Panc1 (cell line): ENCODE measurements at regions not wholly inside any gene's neighbourhood (a gene's known extent, or its start where the extent isn't known, plus 50 kb on each side); places are given as distances from the start of the nearest gene placed in this dataset.

Experiments used
- ATAC-seq: fragments of 200-7000 bp; cut with Tn5 transposase; 2 replicates; pipeline ENCODE4 v1.9.1; 2020; ENCODE audit warnings: mild to moderate bottlenecking, moderate library complexity
- BruUV-seq: library from RNA; stranded (reverse); fragments of 400-500 nt; replicated peaks from 2 replicates; lab custom pipeline; 2021; lab: Mats Ljungman, UMichigan
- CTCF ChIA-PET: fragments of 300-600 bp; sonication (Branson Sonifier 250); formaldehyde crosslinking; loops from one replicate; lab custom pipeline; 2022; ENCODE audit warnings: antibody characterized with exemption; lab: Charles Lee
- POLR2A ChIA-PET: fragments of 300-600 bp; sonication (Branson Sonifier 250); formaldehyde crosslinking; loops from one replicate; lab custom pipeline; 2022; ENCODE audit warnings: antibody characterized with exemption; lab: Charles Lee
- DNase-seq: peaks from one replicate; pipeline ENCODE4 v3.0.0-alpha.2; 2010; ENCODE audit warnings: low read depth, low spot score
- H3K27ac ChIP-seq: 2 replicates; pipeline ENCODE4 v1.5.1; 2011; ENCODE audit warnings: mild to moderate bottlenecking, low read length, inconsistent platforms
- H3K27me3 ChIP-seq: fragments of 200-500 bp; sonication (Bioruptor generic); 2 replicates; pipeline ENCODE4 v1.6.0; 2014; ENCODE audit warnings: low read length, inconsistent platforms; ENCODE audit not compliant: control insufficient read depth, insufficient read depth
- H3K36me3 ChIP-seq: fragments of 200-500 bp; sonication (Bioruptor generic); 2 replicates; pipeline ENCODE4 v1.5.1; 2014; ENCODE audit warnings: inconsistent platforms, mild to moderate bottlenecking, low read length, moderate library complexity; ENCODE audit not compliant: control insufficient read depth, insufficient read depth
- H3K4me1 ChIP-seq: 2 replicates; pipeline ENCODE4 v1.5.1; 2011; ENCODE audit warnings: inconsistent platforms, mild to moderate bottlenecking, low read length, moderate library complexity; ENCODE audit not compliant: control insufficient read depth, insufficient read depth
- H3K4me3 ChIP-seq, 2 experiments: 2 replicates each; pipeline ENCODE4 v1.5.1; 2011 to 2012; ENCODE audit warnings: low read depth in 2 of 2, low read length in 2 of 2, mild to moderate bottlenecking in 2 of 2, inconsistent platforms in 1 of 2, moderate library complexity in 1 of 2
- H3K9me3 ChIP-seq: fragments of 200-500 bp; sonication (Bioruptor generic); 2 replicates; pipeline ENCODE4 v1.5.1; 2014; ENCODE audit warnings: low read depth, mild to moderate bottlenecking, inconsistent platforms, low read length, moderate library complexity; ENCODE audit not compliant: control insufficient read depth, insufficient read depth
- CTCF ChIP-seq: fragments of 450-650 bp; IDR thresholded peaks from 2 replicates; pipeline ENCODE4 v1.5.1; 2017; ENCODE audit warnings: mild to moderate bottlenecking
- POLR2AphosphoS5 ChIP-seq: IDR thresholded peaks from 2 replicates; pipeline ENCODE4 v1.6.1; 2012; ENCODE audit warnings: mild to moderate bottlenecking, low read depth, low read length, moderate library complexity
- REST ChIP-seq, 2 experiments: IDR thresholded peaks; 2 replicates each; pipeline ENCODE4 v1.6.1; 2011 to 2012; ENCODE audit warnings: low read depth in 2 of 2, control low read depth in 1 of 2, low read length in 1 of 2, mild to moderate bottlenecking in 1 of 2, moderate library complexity in 1 of 2; ENCODE audit not compliant: insufficient read depth in 1 of 2
- SIN3A ChIP-seq: IDR thresholded peaks from 2 replicates; pipeline ENCODE4 v1.6.1; 2012; ENCODE audit warnings: low read depth, mild to moderate bottlenecking, low read length, moderate library complexity, borderline replicate concordance; ENCODE audit not compliant: insufficient read depth
- TCF7L2 ChIP-seq: IDR thresholded peaks from 2 replicates; pipeline ENCODE4 v1.6.1; 2011; ENCODE audit warnings: mild to moderate bottlenecking, low read depth, low read length, inconsistent platforms
- in situ Hi-C: cut with HindIII; loops from 2 replicates; pipeline ENCODE4 v1.10.0; 2016; ENCODE audit warnings: low sequenced_read_pairs, low pct_unique_long_range_greater_than_20kb
- intact Hi-C: fragments of 100-400 bp; cut with micrococcal nuclease; formaldehyde crosslinking; loops from one replicate; pipeline ENCODE4 v1.10.0; 2022; ENCODE audit not compliant: unreplicated experiment

GRCh38 chr1:194654956-194655355, 1468.5 kb upstream of the B3GALT2 start:
- intact Hi-C loops (no loop called here), in situ Hi-C loops (no loop called here)
- Histone ChIP-seq H3K36me3 (no peaks in the 10 kb centered on the region), H3K27me3 (no peaks in the 10 kb centered on the region), H3K27ac (no peak overlapping the region), H3K4me3 (no peak overlapping the region), H3K9me3 (no peaks in the 10 kb centered on the region), H3K4me1 (no peaks in the 10 kb centered on the region)
- DNase-seq (no peak), ATAC-seq (no peak)
- no peak for TF ChIP-seq SIN3A
- TF ChIP-seq TCF7L2, result no peak
- TF ChIP-seq REST (IDR thresholded peaks at IDR 0.05; ENCODE audit: insufficient read depth in 1 of 2, low read depth in 2 of 2, low read length in 1 of 2), result no peak
- TF ChIP-seq POLR2AphosphoS5, result no peak
- no peak for TF ChIP-seq CTCF
- no TSS peak for BruUV-seq
- POLR2A ChIA-PET, result no interaction called here
- CTCF ChIA-PET, result no interaction called here

- no peaks in the 10 kb centered on the region for H3K36me3 ChIP-seq
- TF ChIP-seq CTCF (no peak), TCF7L2 (no peak), POLR2AphosphoS5 (no peak), SIN3A (no peak), REST (IDR thresholded peaks at IDR 0.05; ENCODE audit: insufficient read depth in 1 of 2, low read depth in 2 of 2, low read length in 1 of 2) (no peak)
- in situ Hi-C loops (no loop called here), intact Hi-C loops (no loop called here)
- H3K9me3 ChIP-seq, result no peaks in the 10 kb centered on the region
- H3K27me3 ChIP-seq, result no peaks in the 10 kb centered on the region
- ChIA-PET POLR2A (no interaction called here), CTCF (no interaction called here)
- ATAC-seq (no peak), DNase-seq (no peak)
- H3K4me3 ChIP-seq, result no peak overlapping the region
- no peak overlapping the region for H3K27ac ChIP-seq
- no peaks in the 10 kb centered on the region for H3K4me1 ChIP-seq
- no TSS peak for BruUV-seq
Observed at GRCh38 chr1:194653385-194653784, 1467.0 kb upstream of the B3GALT2 start.
